ENCODE measurements at regions not wholly inside any gene's neighbourhood (a gene's known extent, or its start where the extent isn't known, plus 50 kb on each side); places are given as distances from the start of the nearest gene placed in this dataset.
"Not testable (repeated sequence)": the region's sequence is repeated elsewhere in the genome, so short reads cannot be mapped to it uniquely, and the experiment has no call there.

- TF ChIP-seq, protein P1, sequence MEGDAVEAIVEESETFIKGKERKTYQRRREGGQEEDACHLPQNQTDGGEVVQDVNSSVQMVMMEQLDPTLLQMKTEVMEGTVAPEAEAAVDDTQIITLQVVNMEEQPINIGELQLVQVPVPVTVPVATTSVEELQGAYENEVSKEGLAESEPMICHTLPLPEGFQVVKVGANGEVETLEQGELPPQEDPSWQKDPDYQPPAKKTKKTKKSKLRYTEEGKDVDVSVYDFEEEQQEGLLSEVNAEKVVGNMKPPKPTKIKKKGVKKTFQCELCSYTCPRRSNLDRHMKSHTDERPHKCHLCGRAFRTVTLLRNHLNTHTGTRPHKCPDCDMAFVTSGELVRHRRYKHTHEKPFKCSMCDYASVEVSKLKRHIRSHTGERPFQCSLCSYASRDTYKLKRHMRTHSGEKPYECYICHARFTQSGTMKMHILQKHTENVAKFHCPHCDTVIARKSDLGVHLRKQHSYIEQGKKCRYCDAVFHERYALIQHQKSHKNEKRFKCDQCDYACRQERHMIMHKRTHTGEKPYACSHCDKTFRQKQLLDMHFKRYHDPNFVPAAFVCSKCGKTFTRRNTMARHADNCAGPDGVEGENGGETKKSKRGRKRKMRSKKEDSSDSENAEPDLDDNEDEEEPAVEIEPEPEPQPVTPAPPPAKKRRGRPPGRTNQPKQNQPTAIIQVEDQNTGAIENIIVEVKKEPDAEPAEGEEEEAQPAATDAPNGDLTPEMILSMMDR (IDR thresholded peaks at IDR 0.05; ENCODE audit: unreplicated experiment): no peak
- Mint-ChIP-seq H3K9me3 (ENCODE audit: low read depth, unreplicated experiment) (peaks cover 5% of the 10 kb centered on the region), H3K36me3 (ENCODE audit: insufficient read depth, unreplicated experiment) (no peaks in the 10 kb centered on the region), H3K4me3 (ENCODE audit: low read depth, unreplicated experiment) (no peak overlapping the region), H3K27ac (ENCODE audit: unreplicated experiment) (no peak overlapping the region), H3K4me1 (ENCODE audit: low read depth, unreplicated experiment) (no peaks in the 10 kb centered on the region), H3K27me3 (ENCODE audit: unreplicated experiment) (no peaks in the 10 kb centered on the region)
- CTCF ChIA-PET: no interaction called here
- DNase-seq: no peak
- intact Hi-C loops (cut with micrococcal nuclease; ENCODE audit: unreplicated experiment): no loop called here
- no TSS peak for BruUV-seq (replicated peaks)
Measured at GRCh38 chr3:59364496-59364895, 314.7 kb upstream of the CFAP20DC start.

GRCh38 chr3:59360312-59360711 lies 310.5 kb upstream of the CFAP20DC start:
- H3K27me3 Mint-ChIP-seq (ENCODE audit: unreplicated experiment); BruUV-seq (replicated peaks); H3K4me3 Mint-ChIP-seq (ENCODE audit: low read depth, unreplicated experiment); H3K9me3 Mint-ChIP-seq (ENCODE audit: low read depth, unreplicated experiment); CTCF ChIA-PET; H3K4me1 Mint-ChIP-seq (ENCODE audit: low read depth, unreplicated experiment); H3K36me3 Mint-ChIP-seq (ENCODE audit: insufficient read depth, unreplicated experiment); H3K27ac Mint-ChIP-seq (ENCODE audit: unreplicated experiment); DNase-seq; intact Hi-C loops (cut with micrococcal nuclease; ENCODE audit: unreplicated experiment): not testable (repeated sequence)

- Mint-ChIP-seq H3K36me3 (ENCODE audit: insufficient read depth, unreplicated experiment) (no peaks in the 10 kb centered on the region), H3K4me3 (ENCODE audit: low read depth, unreplicated experiment) (no peak overlapping the region), H3K27ac (ENCODE audit: unreplicated experiment) (no peak overlapping the region), H3K9me3 (ENCODE audit: low read depth, unreplicated experiment) (peaks cover 7% of the 10 kb centered on the region), H3K27me3 (ENCODE audit: unreplicated experiment) (peaks cover 12% of the 10 kb centered on the region), H3K4me1 (ENCODE audit: low read depth, unreplicated experiment) (no peaks in the 10 kb centered on the region)
- intact Hi-C loops (cut with micrococcal nuclease; ENCODE audit: unreplicated experiment): no loop called here
- TF ChIP-seq, protein P1 (IDR thresholded peaks at IDR 0.05; ENCODE audit: unreplicated experiment): no peak
- CTCF ChIA-PET: no interaction called here
- DNase-seq: no peak
- BruUV-seq (replicated peaks): no TSS peak
Measured at GRCh38 chr3:59341459-59341858, 291.6 kb upstream of the CFAP20DC start.

GRCh38 chr3:59339818-59340217 lies 290.0 kb upstream of the CFAP20DC start:
- peaks cover 12% of the 10 kb centered on the region for H3K27me3 Mint-ChIP-seq (ENCODE audit: unreplicated experiment)
- intact Hi-C loops (cut with micrococcal nuclease; ENCODE audit: unreplicated experiment): no loop called here
- no peak overlapping the region for H3K27ac Mint-ChIP-seq (ENCODE audit: unreplicated experiment)
- H3K9me3 Mint-ChIP-seq (ENCODE audit: low read depth, unreplicated experiment): peaks cover 10% of the 10 kb centered on the region
- no TSS peak for BruUV-seq (replicated peaks)
- H3K4me3 Mint-ChIP-seq (ENCODE audit: low read depth, unreplicated experiment): no peak overlapping the region
- H3K4me1 Mint-ChIP-seq (ENCODE audit: low read depth, unreplicated experiment): no peaks in the 10 kb centered on the region
- TF ChIP-seq, protein P1 (IDR thresholded peaks at IDR 0.05; ENCODE audit: unreplicated experiment): no peak
- no peak for DNase-seq
- no peaks in the 10 kb centered on the region for H3K36me3 Mint-ChIP-seq (ENCODE audit: insufficient read depth, unreplicated experiment)
- CTCF ChIA-PET: no interaction called here

DNA sequence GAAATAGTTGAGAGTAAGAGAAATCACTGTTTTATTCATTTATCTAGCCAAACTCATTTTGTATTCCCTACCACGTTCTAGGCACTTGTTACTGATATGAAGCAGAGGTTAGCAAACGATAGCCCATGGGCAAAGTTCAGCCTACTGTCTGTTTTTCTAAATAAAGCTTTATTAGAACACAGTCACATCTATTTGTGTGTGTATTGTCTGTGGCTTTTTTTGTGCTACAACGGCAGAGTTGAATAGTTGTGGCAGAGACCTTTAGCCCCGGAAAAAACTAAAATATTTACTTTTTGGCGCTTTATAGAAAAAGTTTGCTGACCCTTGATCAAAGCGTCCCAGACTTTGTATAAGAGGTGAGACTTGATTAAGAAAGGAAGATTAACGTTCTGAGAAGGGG lies 289.1 kb upstream of the CFAP20DC start:
- CTCF ChIA-PET: no interaction called here
- H3K4me1 Mint-ChIP-seq (ENCODE audit: low read depth, unreplicated experiment): no peaks in the 10 kb centered on the region
- BruUV-seq (replicated peaks): no TSS peak
- DNase-seq: no peak
- intact Hi-C loops (cut with micrococcal nuclease; ENCODE audit: unreplicated experiment): no loop called here
- H3K27ac Mint-ChIP-seq (ENCODE audit: unreplicated experiment): no peak overlapping the region
- no peaks in the 10 kb centered on the region for H3K36me3 Mint-ChIP-seq (ENCODE audit: insufficient read depth, unreplicated experiment)
- no peak overlapping the region for H3K4me3 Mint-ChIP-seq (ENCODE audit: low read depth, unreplicated experiment)
- TF ChIP-seq, protein P1 (IDR thresholded peaks at IDR 0.05; ENCODE audit: unreplicated experiment): no peak
- peaks cover 12% of the 10 kb centered on the region for H3K27me3 Mint-ChIP-seq (ENCODE audit: unreplicated experiment)
- peaks cover 12% of the 10 kb centered on the region for H3K9me3 Mint-ChIP-seq (ENCODE audit: low read depth, unreplicated experiment)

Data from Calu3 (cell line).